A549 (cell line): ENCODE measurements at regions not wholly inside any gene's neighbourhood (a gene's known extent, or its start where the extent isn't known, plus 50 kb on each side); places are given as distances from the start of the nearest gene placed in this dataset.
A peak's percentile ranks its signal among the peaks of the same experiment; 100 is the strongest.

Source experiments
- ATAC-seq, 2 experiments: fragments of 200-7000 bp in 1 of 2; fragments of >200 bp in 1 of 2; cut with Nextera tagmentation in 1 of 2; cut with Tn5 transposase in 1 of 2; 3 replicates each; pipeline versions ENCODE4 v1.8.0 to v1.9.1; 2018 to 2020; ENCODE audit warnings: mild to moderate bottlenecking in 1 of 2, moderate library complexity in 1 of 2
- CTCF ChIA-PET: fragments of 300-600 bp; sonication (Branson Sonifier 250); formaldehyde crosslinking; extraction: SDS; loops from one replicate; lab custom pipeline; 2021; ENCODE audit warnings: antibody characterized with exemption, inconsistent platforms; lab: Yijun Ruan, JAX
- POLR2A ChIA-PET: fragments of 350-600 bp; formaldehyde crosslinking; extraction: SDS; loops from one replicate; lab custom pipeline; 2021; ENCODE audit warnings: antibody characterized with exemption, inconsistent platforms; lab: Yijun Ruan, JAX
- DNase-seq, 2 experiments: peaks; one replicate each; pipeline versions ENCODE4 v3.0.0 to v3.0.0-alpha.2; 2011 to 2016; ENCODE audit warnings: low read depth in 1 of 2, low spot score in 1 of 2
- FAIRE-seq: peaks from 2 replicates; lab custom pipeline; 2011; peaks lifted over from hg19 to GRCh38; lab: Jason Lieb, UNC
- H3K27ac ChIP-seq, 2 experiments: fragments of >200 bp; sonication (Bioruptor Twin); formaldehyde crosslinking; 3 replicates each; pipeline ENCODE4 v1.5.1; 2016 to 2017
- H3K4me1 ChIP-seq: fragments of >200 bp; sonication (Bioruptor Twin); formaldehyde crosslinking; 3 replicates; pipeline ENCODE4 v1.6.1; 2016
- H3K4me2 ChIP-seq: fragments of >200 bp; sonication (Bioruptor Twin); formaldehyde crosslinking; 3 replicates; pipeline ENCODE4 v1.6.1; 2016
- H3K4me3 ChIP-seq: fragments of >200 bp; sonication (Bioruptor Twin); formaldehyde crosslinking; 3 replicates; pipeline ENCODE4 v1.5.1; 2016
- H3K9me3 ChIP-seq: fragments of >200 bp; sonication (Bioruptor Twin); formaldehyde crosslinking; 3 replicates; pipeline ENCODE4 v1.6.1; 2016
- BHLHE40 ChIP-seq: IDR thresholded peaks from 2 replicates; pipeline ENCODE4 v1.6.1; 2012; ENCODE audit warnings: low read depth, low read length, inconsistent platforms
- CHD2 ChIP-seq: fragments of 150-350 bp; IDR thresholded peaks from 2 replicates; pipeline ENCODE4 v1.6.1; 2014; ENCODE audit warnings: low read length; ENCODE audit not compliant: partially characterized antibody
- CHD4 ChIP-seq: fragments of 200-600 bp; sonication (generic); IDR thresholded peaks from 2 replicates; pipeline ENCODE4 v1.6.1; 2016; ENCODE audit warnings: antibody characterized with exemption, mild to moderate bottlenecking, borderline replicate concordance
- CTCF ChIP-seq: fragments of >200 bp; sonication (Bioruptor Twin); formaldehyde crosslinking; IDR thresholded peaks from 3 replicates; pipeline ENCODE4 v1.5.1; 2016
- EHMT2 ChIP-seq: fragments of 200-600 bp; sonication (generic); IDR thresholded peaks from 2 replicates; pipeline ENCODE4 v1.6.1; 2016; ENCODE audit warnings: antibody characterized with exemption, low read depth, mild to moderate bottlenecking, moderate library complexity
- GATA3 ChIP-seq: IDR thresholded peaks from 2 replicates; pipeline ENCODE4 v1.6.1; 2012; ENCODE audit warnings: borderline replicate concordance
- HDAC2 ChIP-seq: fragments of 200-600 bp; sonication (generic); IDR thresholded peaks from 2 replicates; pipeline ENCODE4 v1.6.1; 2016
- HEYL ChIP-seq: fragments of 250-450 bp; sonication (Bioruptor Pico); IDR thresholded peaks from 2 replicates; pipeline ENCODE4 v1.8.0; 2021; ENCODE audit warnings: mild to moderate bottlenecking, moderate library complexity
- HOXB5 ChIP-seq: fragments of 250-450 bp; sonication (Bioruptor Pico); IDR thresholded peaks from 2 replicates; pipeline ENCODE4 v1.5.0; 2020; ENCODE audit warnings: mild to moderate bottlenecking, moderate library complexity
- JUNB ChIP-seq: fragments of >200 bp; sonication (Bioruptor Twin); formaldehyde crosslinking; IDR thresholded peaks from 2 replicates; pipeline ENCODE4 v1.6.1; 2016
- MAFK ChIP-seq: fragments of 450-650 bp; IDR thresholded peaks from 2 replicates; pipeline ENCODE4 v1.6.1; 2014; ENCODE audit not compliant: partially characterized antibody
- RCOR1 ChIP-seq: fragments of 150-350 bp; IDR thresholded peaks from 2 replicates; pipeline ENCODE4 v1.6.1; 2014; ENCODE audit warnings: antibody characterized with exemption, low read length, low read depth
- RFX5 ChIP-seq: fragments of 450-650 bp; IDR thresholded peaks from 2 replicates; pipeline ENCODE4 v1.7.1; 2014; ENCODE audit warnings: antibody characterized with exemption, mild to moderate bottlenecking, moderate library complexity
- RNF2 ChIP-seq: fragments of 200-600 bp; sonication (generic); IDR thresholded peaks from 2 replicates; pipeline ENCODE4 v1.6.1; 2016; ENCODE audit warnings: low read depth, mild to moderate bottlenecking, antibody characterized with exemption, moderate library complexity, borderline replicate concordance
- SMC3 ChIP-seq: fragments of >200 bp; sonication (Bioruptor Twin); formaldehyde crosslinking; IDR thresholded peaks from 3 replicates; pipeline ENCODE4 v1.6.1; 2018; ENCODE audit warnings: inconsistent platforms
- SREBF2 ChIP-seq: fragments of 450-650 bp; IDR thresholded peaks from 2 replicates; pipeline ENCODE4 v1.6.1; 2014; ENCODE audit warnings: mild to moderate bottlenecking, moderate library complexity
- TFCP2L1 ChIP-seq: fragments of 250-450 bp; sonication (Bioruptor Pico); IDR thresholded peaks from 2 replicates; pipeline ENCODE4 v1.5.0; 2021; ENCODE audit warnings: mild to moderate bottlenecking
- ZNF302 ChIP-seq: fragments of 250-450 bp; sonication (Bioruptor Pico); IDR thresholded peaks from 2 replicates; pipeline ENCODE4 v1.9.0; 2021; ENCODE audit warnings: inconsistent platforms, mild to moderate bottlenecking, moderate library complexity
- ZSCAN20 ChIP-seq: fragments of 250-450 bp; sonication (Bioruptor Pico); IDR thresholded peaks from 2 replicates; pipeline ENCODE4 v1.8.0; 2022; ENCODE audit warnings: mild to moderate bottlenecking, moderate library complexity
- WGBS: methylation state at CpG from one replicate; pipeline ENCODE4 v1.1.6; 2017; ENCODE audit errors: missing lambda C conversion rate; 5-methylcytosine and 5-hydroxymethylcytosine counted together
- TF ChIP-seq, protein P1 (sequence below): fragments of 250-450 bp; sonication (Bioruptor Pico); IDR thresholded peaks from 2 replicates; pipeline ENCODE4 v1.5.0; 2020; ENCODE audit warnings: low read depth, mild to moderate bottlenecking, moderate library complexity
- TF ChIP-seq, protein P2 (sequence below): fragments of 450-650 bp; IDR thresholded peaks from 2 replicates; pipeline ENCODE4 v1.6.1; 2014; ENCODE audit warnings: antibody characterized with exemption

- Histone ChIP-seq H3K9me3 (no peaks in the 10 kb centered on the region), H3K27ac (no peak overlapping the region), H3K4me1 (no peaks in the 10 kb centered on the region)
- DNase-seq (peak in 1 of 2 experiments; percentile 1), FAIRE-seq (no peak)
- ChIA-PET POLR2A (no interaction called here), CTCF (interaction anchor here (0.8 kb wide), 1 partner anchor 25 kb away, joined by 3 read pairs; no protein-coding TSS in a partner anchor)
- WGBS: 22% methylated on average over 8 of the region's 8 CpGs
- TF ChIP-seq CTCF (0 out of 3 replicates have a peak, but pooled peaks have one; percentile 10), ZSCAN20 (no peak)
- TF ChIP-seq, all 56 proteins: peak for 1
- no peak overlapping the region for H3K4me2 ChIP-seq
- no peak overlapping the region for H3K4me3 ChIP-seq
- ATAC-seq: no peak
These were observed 176.9 kb downstream of the SLIT2 start for GRCh38 chr4:20428436-20429160.

- ChIA-PET POLR2A (no interaction called here), CTCF (no interaction called here)
- no peaks in the 10 kb centered on the region for H3K4me1 ChIP-seq
- TF ChIP-seq ZNF302 (no peak), EHMT2 (no peak), CHD4 (no peak), HDAC2 (no peak), RFX5 (no peak), BHLHE40 (no peak), HOXB5 (CRISPR knock-in tag) (no peak), SMC3 (no peak), RCOR1 (no peak), RNF2 (no peak), CHD2 (no peak), HEYL (CRISPR knock-in tag) (no peak), TFCP2L1 (CRISPR knock-in tag) (no peak), MAFK (no peak), GATA3 (no peak), SREBF2 (no peak), JUNB (no peak)
- TF ChIP-seq, protein P1, sequence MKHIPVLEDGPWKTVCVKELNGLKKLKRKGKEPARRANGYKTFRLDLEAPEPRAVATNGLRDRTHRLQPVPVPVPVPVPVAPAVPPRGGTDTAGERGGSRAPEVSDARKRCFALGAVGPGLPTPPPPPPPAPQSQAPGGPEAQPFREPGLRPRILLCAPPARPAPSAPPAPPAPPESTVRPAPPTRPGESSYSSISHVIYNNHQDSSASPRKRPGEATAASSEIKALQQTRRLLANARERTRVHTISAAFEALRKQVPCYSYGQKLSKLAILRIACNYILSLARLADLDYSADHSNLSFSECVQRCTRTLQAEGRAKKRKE: no peak
- TF ChIP-seq, protein P2, sequence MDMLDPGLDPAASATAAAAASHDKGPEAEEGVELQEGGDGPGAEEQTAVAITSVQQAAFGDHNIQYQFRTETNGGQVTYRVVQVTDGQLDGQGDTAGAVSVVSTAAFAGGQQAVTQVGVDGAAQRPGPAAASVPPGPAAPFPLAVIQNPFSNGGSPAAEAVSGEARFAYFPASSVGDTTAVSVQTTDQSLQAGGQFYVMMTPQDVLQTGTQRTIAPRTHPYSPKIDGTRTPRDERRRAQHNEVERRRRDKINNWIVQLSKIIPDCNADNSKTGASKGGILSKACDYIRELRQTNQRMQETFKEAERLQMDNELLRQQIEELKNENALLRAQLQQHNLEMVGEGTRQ: no peak
- TF ChIP-seq, all 56 proteins: peak for 0
- FAIRE-seq (no peak), DNase-seq (no peak), ATAC-seq (no peak)
- Histone ChIP-seq H3K4me3 (no peak overlapping the region), H3K4me2 (no peak overlapping the region), H3K27ac (no peak overlapping the region), H3K9me3 (no peaks in the 10 kb centered on the region)
- WGBS: 36% methylated on average over 5 of the region's 5 CpGs
These were observed 178.7 kb downstream of the SLIT2 start for GRCh38 chr4:20430259-20430941.
